Astrocyte (in vitro differentiated cells and primary cell): ENCODE measurements at regions not wholly inside any gene's neighbourhood (a gene's known extent, or its start where the extent isn't known, plus 50 kb on each side); places are given as distances from the start of the nearest gene placed in this dataset.

Experiments used
- DNase-seq: peaks from one replicate; pipeline ENCODE4 v3.0.0-alpha.2; 2010; ENCODE audit warnings: low read depth
- FAIRE-seq: peaks from 2 replicates; lab custom pipeline; 2011; peaks lifted over from hg19 to GRCh38; lab: Jason Lieb, UNC
- H2AFZ ChIP-seq: 2 replicates; pipeline ENCODE4 v1.6.0; 2012; ENCODE audit warnings: low read depth, low read length, inconsistent platforms
- H3K27ac ChIP-seq: 2 replicates; pipeline ENCODE4 v1.5.1; 2011; ENCODE audit warnings: low read depth, low read length, inconsistent platforms
- H3K27me3 ChIP-seq: 2 replicates; pipeline ENCODE4 v1.6.0; 2011; ENCODE audit warnings: low read length, inconsistent platforms; ENCODE audit not compliant: insufficient read depth
- H3K36me3 ChIP-seq: 2 replicates; pipeline ENCODE4 v1.5.1; 2011; ENCODE audit warnings: low read length, inconsistent platforms; ENCODE audit not compliant: insufficient read depth
- H3K4me1 ChIP-seq: 2 replicates; pipeline ENCODE4 v1.5.1; 2011; ENCODE audit warnings: low read length, inconsistent platforms; ENCODE audit not compliant: insufficient read depth
- H3K4me2 ChIP-seq: 2 replicates; pipeline ENCODE4 v1.6.0; 2012; ENCODE audit warnings: low read length, inconsistent platforms
- H3K4me3 ChIP-seq: 2 replicates; pipeline ENCODE4 v1.5.1; 2011; ENCODE audit warnings: low read depth, mild to moderate bottlenecking, low read length, inconsistent platforms; ENCODE audit not compliant: insufficient read depth
- H3K79me2 ChIP-seq: 2 replicates; pipeline ENCODE4 v1.6.0; 2012; ENCODE audit warnings: mild to moderate bottlenecking, low read length, inconsistent platforms; ENCODE audit not compliant: insufficient read depth
- H3K9ac ChIP-seq: 2 replicates; pipeline ENCODE4 v1.6.0; 2012; ENCODE audit warnings: mild to moderate bottlenecking, low read length, inconsistent platforms
- H3K9me3 ChIP-seq: 2 replicates; pipeline ENCODE4 v1.5.1; 2012; ENCODE audit warnings: low read depth, mild to moderate bottlenecking, low read length, inconsistent platforms; ENCODE audit not compliant: insufficient read depth
- H4K20me1 ChIP-seq: 2 replicates; pipeline ENCODE4 v1.6.0; 2012; ENCODE audit warnings: low read length, inconsistent platforms; ENCODE audit not compliant: insufficient read depth
- H3K27ac Mint-ChIP-seq: one replicate; pipeline ENCODE4 v1.8.0; 2021; ENCODE audit warnings: mild to moderate bottlenecking, mixed read lengths; ENCODE audit not compliant: unreplicated experiment
- H3K27me3 Mint-ChIP-seq: one replicate; pipeline ENCODE4 v1.8.0; 2021; ENCODE audit warnings: low read depth, mixed read lengths; ENCODE audit not compliant: unreplicated experiment
- H3K36me3 Mint-ChIP-seq: one replicate; pipeline ENCODE4 v1.8.0; 2021; ENCODE audit warnings: low read depth, mixed read lengths; ENCODE audit not compliant: unreplicated experiment
- H3K4me1 Mint-ChIP-seq: one replicate; pipeline ENCODE4 v1.8.0; 2021; ENCODE audit warnings: low read depth, mixed read lengths; ENCODE audit not compliant: unreplicated experiment
- H3K4me3 Mint-ChIP-seq: one replicate; pipeline ENCODE4 v1.8.0; 2021; ENCODE audit warnings: mild to moderate bottlenecking, moderate library complexity, mixed read lengths; ENCODE audit not compliant: unreplicated experiment
- H3K9me3 Mint-ChIP-seq: one replicate; pipeline ENCODE4 v1.8.0; 2021; ENCODE audit warnings: mild to moderate bottlenecking, mixed read lengths; ENCODE audit not compliant: unreplicated experiment
- CTCF ChIP-seq: IDR thresholded peaks from 2 replicates; pipeline ENCODE4 v1.5.1; 2011; ENCODE audit warnings: low read depth, mild to moderate bottlenecking, inconsistent platforms, low read length, moderate library complexity; ENCODE audit not compliant: insufficient read depth
- EZH2 ChIP-seq: IDR thresholded peaks from 2 replicates; pipeline ENCODE4 v1.6.1; 2012; ENCODE audit warnings: mild to moderate bottlenecking, low read length, inconsistent platforms; ENCODE audit not compliant: insufficient read depth

DNA sequence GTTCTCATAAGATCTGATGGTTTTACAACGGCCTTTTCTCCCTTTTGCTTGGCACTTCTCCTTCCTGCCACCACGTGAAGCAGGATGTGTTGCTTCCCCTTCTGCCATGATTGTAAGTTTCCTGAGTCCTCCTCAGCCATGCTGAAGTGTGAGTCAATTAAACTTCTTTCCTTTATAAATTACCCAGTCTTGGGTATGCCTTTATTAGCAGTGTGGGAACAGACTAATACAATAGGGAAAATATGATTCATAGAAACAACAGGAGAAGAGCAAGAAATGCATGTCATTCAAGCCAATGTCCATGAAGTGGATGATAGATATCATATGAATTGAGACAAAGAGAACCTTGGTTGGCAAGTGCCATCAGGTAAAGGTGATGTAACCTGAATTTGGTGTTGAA is 128.3 kb upstream of the HAPLN1 start:
- Histone ChIP-seq H3K79me2 (no peaks in the 10 kb centered on the region), H3K27me3 (no peaks in the 10 kb centered on the region), H3K27ac (no peak overlapping the region), H3K4me2 (no peak overlapping the region), H3K4me3 (no peak overlapping the region), H3K4me1 (no peaks in the 10 kb centered on the region), H3K9me3 (no peaks in the 10 kb centered on the region), H4K20me1 (no peaks in the 10 kb centered on the region), H3K36me3 (no peaks in the 10 kb centered on the region), H2AFZ (no peak overlapping the region), H3K9ac (no peak overlapping the region)
- Mint-ChIP-seq H3K36me3 (no peaks in the 10 kb centered on the region), H3K4me3 (no peak overlapping the region), H3K27me3 (no peaks in the 10 kb centered on the region), H3K9me3 (peaks cover 2% of the 10 kb centered on the region), H3K27ac (no peak overlapping the region), H3K4me1 (peaks cover 11% of the 10 kb centered on the region)
- no peak for DNase-seq
- TF ChIP-seq CTCF = no peak
- TF ChIP-seq EZH2 = no peak
- FAIRE-seq = no peak

- no peak overlapping the region for H3K27ac Mint-ChIP-seq
- Histone ChIP-seq H3K9ac (no peak overlapping the region), H3K27me3 (no peaks in the 10 kb centered on the region), H2AFZ (no peak overlapping the region), H3K27ac (no peak overlapping the region), H3K4me3 (no peak overlapping the region), H3K79me2 (no peaks in the 10 kb centered on the region), H3K9me3 (no peaks in the 10 kb centered on the region), H3K4me2 (no peak overlapping the region), H4K20me1 (no peaks in the 10 kb centered on the region), H3K4me1 (no peaks in the 10 kb centered on the region), H3K36me3 (no peaks in the 10 kb centered on the region)
- TF ChIP-seq EZH2 (no peak), CTCF (no peak)
- no peaks in the 10 kb centered on the region for H3K36me3 Mint-ChIP-seq
- DNase-seq (no peak), FAIRE-seq (no peak)
- peaks cover 2% of the 10 kb centered on the region for H3K9me3 Mint-ChIP-seq
- H3K4me1 Mint-ChIP-seq = peaks cover 12% of the 10 kb centered on the region
- no peaks in the 10 kb centered on the region for H3K27me3 Mint-ChIP-seq
- no peak overlapping the region for H3K4me3 Mint-ChIP-seq
These were observed 126.1 kb upstream of the HAPLN1 start for GRCh38 chr5:83846624-83847350.

DNA sequence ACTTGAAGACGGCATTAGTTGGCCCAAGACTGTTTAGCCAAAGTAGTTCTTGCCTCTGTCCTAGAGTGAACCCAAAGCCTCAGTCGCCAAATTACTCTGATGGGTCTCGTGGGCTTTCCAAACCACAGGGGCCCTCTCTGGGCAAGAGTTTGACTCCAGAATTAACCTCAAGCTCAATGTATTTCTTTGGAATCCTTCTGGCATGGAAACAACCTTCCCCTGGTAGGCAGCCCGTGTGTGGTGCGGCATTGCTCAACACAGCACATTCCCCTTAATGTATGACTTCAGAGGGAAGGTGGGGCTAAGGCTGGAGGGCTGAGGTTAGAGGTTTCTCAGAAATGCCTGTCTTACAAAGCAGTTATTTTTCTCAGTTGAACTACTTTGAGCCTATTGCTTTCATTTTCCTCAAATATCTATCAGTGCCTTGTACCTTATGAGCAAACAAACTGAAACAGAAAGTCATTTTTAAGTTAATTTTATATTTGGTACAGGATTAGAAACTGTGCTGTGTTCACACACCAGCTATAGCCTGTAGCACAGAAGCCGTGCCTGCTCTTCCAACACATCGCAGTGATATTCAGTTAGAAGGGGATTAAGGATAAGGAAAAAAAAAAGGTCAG is 123.9 kb upstream of the HAPLN1 start:
- no peak overlapping the region for H3K9ac ChIP-seq
- Mint-ChIP-seq H3K4me3 (no peak overlapping the region), H3K9me3 (no peaks in the 10 kb centered on the region), H3K27ac (peak overlapping the region; percentile 79), H3K27me3 (no peaks in the 10 kb centered on the region), H3K4me1 (peaks cover 12% of the 10 kb centered on the region), H3K36me3 (no peaks in the 10 kb centered on the region)
- H3K4me2 ChIP-seq = no peak overlapping the region
- H3K4me1 ChIP-seq = no peaks in the 10 kb centered on the region
- DNase-seq (peak; percentile 95), FAIRE-seq (peak; percentile 5)
- H3K9me3 ChIP-seq = no peaks in the 10 kb centered on the region
- TF ChIP-seq EZH2 (no peak), CTCF (no peak)
- no peak overlapping the region for H2AFZ ChIP-seq
- no peaks in the 10 kb centered on the region for H3K36me3 ChIP-seq
- no peaks in the 10 kb centered on the region for H3K79me2 ChIP-seq
- H3K4me3 ChIP-seq = no peak overlapping the region
- H4K20me1 ChIP-seq = no peaks in the 10 kb centered on the region
- H3K27me3 ChIP-seq = no peaks in the 10 kb centered on the region
- no peak overlapping the region for H3K27ac ChIP-seq
